ENCODE measurements at regions not wholly inside any gene's neighbourhood (a gene's known extent, or its start where the extent isn't known, plus 50 kb on each side); places are given as distances from the start of the nearest gene placed in this dataset.

GRCh38 chr15:25183581-25184251 is 228.9 kb downstream of the SNRPN start:
- Histone ChIP-seq H3K4me2 (no peak overlapping the region), H3K4me3 (ENCODE audit: low read depth in 2 of 2, low read length in 1 of 2) (no peak overlapping the region), H3K9me2 (no peaks in the 10 kb centered on the region), H3K27me3 (ENCODE audit: insufficient read depth) (no peaks in the 10 kb centered on the region), H3K9me3 (no peaks in the 10 kb centered on the region), H2AFZ (ENCODE audit: low read depth) (no peak overlapping the region), H3F3A (replicated peaks; ENCODE audit: insufficient read depth) (no peaks in the 10 kb centered on the region), H3K4me1 (ENCODE audit: control insufficient read depth in 1 of 2, insufficient read depth in 2 of 2, low read depth in 1 of 2, low read length in 1 of 2) (no peaks in the 10 kb centered on the region), H3K9ac (no peak overlapping the region), H3K27ac (ENCODE audit: low read depth in 2 of 2, low read length in 1 of 2) (no peak overlapping the region), H3K36me3 (replicated peaks in 1 of 2; ENCODE audit: control insufficient read depth in 1 of 2, insufficient read depth in 2 of 2, low read length in 1 of 2) (no peaks in the 10 kb centered on the region), H4K20me1 (ENCODE audit: insufficient read depth) (no peaks in the 10 kb centered on the region), H3K79me2 (ENCODE audit: insufficient read depth) (no peaks in the 10 kb centered on the region)
- CTCF ChIA-PET = no interaction called here
- POLR2A ChIA-PET = no interaction called here
- TF ChIP-seq GATA2 (CRISPR knock-in tag; IDR thresholded peaks at IDR 0.05) (no peak), MAX (IDR thresholded peaks at IDR 0.05; ENCODE audit: low read depth) (no peak), RAD21 (IDR thresholded peaks at IDR 0.05; ENCODE audit: low read length) (no peak), TAF1 (IDR thresholded peaks at IDR 0.05; ENCODE audit: borderline replicate concordance, low read depth, low read length) (no peak), RCOR1 (IDR thresholded peaks at IDR 0.05; ENCODE audit: low read length) (no peak), CTCF (IDR thresholded peaks at IDR 0.05) (no peak), FOXM1 (IDR thresholded peaks at IDR 0.05; ENCODE audit: low read depth) (no peak)
- WGBS (ENCODE audit: low lambda C conversion rate) = 4% methylated on average over 5 of the region's 9 CpGs
- DNase-seq = no peak

- WGBS (ENCODE audit: low lambda C conversion rate) = 14% methylated on average over 2 of the region's 12 CpGs
- Histone ChIP-seq H3K9me3 (no peaks in the 10 kb centered on the region), H3K4me3 (ENCODE audit: low read depth in 2 of 2, low read length in 1 of 2) (no peak overlapping the region), H3K27ac (ENCODE audit: low read depth in 2 of 2, low read length in 1 of 2) (no peak overlapping the region), H3K9me2 (no peaks in the 10 kb centered on the region), H4K20me1 (ENCODE audit: insufficient read depth) (no peaks in the 10 kb centered on the region), H3K36me3 (replicated peaks in 1 of 2; ENCODE audit: control insufficient read depth in 1 of 2, insufficient read depth in 2 of 2, low read length in 1 of 2) (no peaks in the 10 kb centered on the region), H3K4me2 (no peak overlapping the region), H2AFZ (ENCODE audit: low read depth) (no peak overlapping the region), H3K79me2 (ENCODE audit: insufficient read depth) (no peaks in the 10 kb centered on the region), H3F3A (replicated peaks; ENCODE audit: insufficient read depth) (no peaks in the 10 kb centered on the region), H3K9ac (no peak overlapping the region), H3K27me3 (ENCODE audit: insufficient read depth) (no peaks in the 10 kb centered on the region), H3K4me1 (ENCODE audit: control insufficient read depth in 1 of 2, insufficient read depth in 2 of 2, low read depth in 1 of 2, low read length in 1 of 2) (no peaks in the 10 kb centered on the region)
- TF ChIP-seq CHD2 (IDR thresholded peaks at IDR 0.05; ENCODE audit: low read length, partially characterized antibody) (no peak), SMC3 (IDR thresholded peaks at IDR 0.05; ENCODE audit: low read depth, low read length) (no peak), FOXJ3 (CRISPR knock-in tag; IDR thresholded peaks at IDR 0.05) (no peak), TEAD4 (IDR thresholded peaks at IDR 0.05; ENCODE audit: borderline replicate concordance, insufficient read depth) (no peak), TCF12 (IDR thresholded peaks at IDR 0.05) (no peak), FOSL2 (IDR thresholded peaks at IDR 0.05; ENCODE audit: borderline replicate concordance, low read depth) (no peak), YY1 (IDR thresholded peaks at IDR 0.05; ENCODE audit: low read depth) (no peak), RXRA (IDR thresholded peaks at IDR 0.05; ENCODE audit: borderline replicate concordance, low read depth) (no peak), RFX5 (IDR thresholded peaks at IDR 0.05; ENCODE audit: low read length) (no peak)
- ChIA-PET CTCF (no interaction called here), POLR2A (no interaction called here)
- no peak for DNase-seq
Measured at GRCh38 chr15:25184356-25185155, 229.8 kb downstream of the SNRPN start.
